ENCODE measurements at regions not wholly inside any gene's neighbourhood (a gene's known extent, or its start where the extent isn't known, plus 50 kb on each side); places are given as distances from the start of the nearest gene placed in this dataset.

DNA sequence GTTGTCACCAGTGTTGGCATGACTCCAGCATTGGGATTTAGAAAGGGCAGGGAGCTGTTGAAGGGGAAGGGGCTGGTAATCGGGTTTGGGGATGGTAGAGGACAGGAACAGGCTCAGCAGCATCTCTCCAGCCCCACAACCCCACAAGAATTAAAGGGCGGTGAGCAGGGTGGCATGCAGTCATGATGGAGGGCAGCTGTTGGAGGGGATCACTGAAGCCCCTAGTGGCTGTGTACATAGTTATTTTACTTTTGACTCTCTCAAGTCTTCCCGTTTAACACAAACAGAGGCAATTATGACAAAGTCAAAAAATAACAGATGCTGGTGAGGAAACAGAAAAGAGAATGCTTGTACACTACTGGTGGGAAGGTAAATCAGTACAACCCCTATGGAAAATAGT lies 213.8 kb downstream of the URB2 start:
- whole genome bisulfite sequencing (ENCODE audit: low lambda C conversion rate), result 43% methylated on average over 3 of the region's 3 CpGs
- Histone ChIP-seq H3K27ac (ENCODE audit: low read depth in 2 of 2, low read length in 1 of 2) (no peak overlapping the region), H3K36me3 (replicated peaks in 1 of 2; ENCODE audit: control insufficient read depth in 1 of 2, insufficient read depth in 2 of 2, low read length in 1 of 2) (no peaks in the 10 kb centered on the region), H3K9ac (no peak overlapping the region), H3K4me2 (no peak overlapping the region), H3K4me3 (ENCODE audit: low read depth in 2 of 2, low read length in 1 of 2) (no peak overlapping the region), H2AFZ (ENCODE audit: low read depth) (no peak overlapping the region), H3K9me3 (no peaks in the 10 kb centered on the region), H3K27me3 (ENCODE audit: insufficient read depth) (no peaks in the 10 kb centered on the region), H4K20me1 (ENCODE audit: insufficient read depth) (no peaks in the 10 kb centered on the region), H3K4me1 (ENCODE audit: control insufficient read depth in 1 of 2, insufficient read depth in 2 of 2, low read depth in 1 of 2, low read length in 1 of 2) (peaks cover 0 to 5% of the 10 kb centered on the region in 2 experiments; a peak in 1 of 4 replicates), H3F3A (replicated peaks; ENCODE audit: insufficient read depth) (no peaks in the 10 kb centered on the region), H3K9me2 (no peaks in the 10 kb centered on the region), H3K79me2 (ENCODE audit: insufficient read depth) (no peaks in the 10 kb centered on the region)
- no peak for DNase-seq
- ChIA-PET CTCF (no interaction called here), POLR2A (no interaction called here)
- TF ChIP-seq, protein P1, sequence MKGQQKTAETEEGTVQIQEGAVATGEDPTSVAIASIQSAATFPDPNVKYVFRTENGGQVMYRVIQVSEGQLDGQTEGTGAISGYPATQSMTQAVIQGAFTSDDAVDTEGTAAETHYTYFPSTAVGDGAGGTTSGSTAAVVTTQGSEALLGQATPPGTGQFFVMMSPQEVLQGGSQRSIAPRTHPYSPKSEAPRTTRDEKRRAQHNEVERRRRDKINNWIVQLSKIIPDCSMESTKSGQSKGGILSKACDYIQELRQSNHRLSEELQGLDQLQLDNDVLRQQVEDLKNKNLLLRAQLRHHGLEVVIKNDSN (IDR thresholded peaks at IDR 0.05; ENCODE audit: borderline replicate concordance, low read depth), result no peak
- TF ChIP-seq GABPA (IDR thresholded peaks at IDR 0.05; ENCODE audit: low read depth), result no peak

DNA sequence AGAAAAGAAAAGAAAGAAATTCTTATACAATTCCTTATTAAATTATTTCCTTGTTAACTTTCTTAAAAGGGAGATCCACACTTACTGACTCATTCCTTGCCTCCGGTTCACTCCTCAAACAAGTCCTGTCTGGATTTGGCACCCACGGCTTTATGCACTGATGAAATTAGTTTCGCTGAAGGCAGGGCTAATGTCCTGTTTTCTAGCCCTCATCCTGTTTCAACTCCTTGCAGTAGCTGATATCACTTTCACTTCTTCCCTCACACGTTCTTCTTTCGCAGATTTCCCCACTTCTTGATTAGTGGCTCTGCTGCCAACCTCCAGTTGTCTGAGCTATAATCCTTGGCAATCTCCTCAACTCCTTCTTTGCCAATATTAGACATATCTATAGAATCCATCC lies 215.2 kb downstream of the URB2 start:
- POLR2A ChIA-PET, result no interaction called here
- H3K27ac ChIP-seq (ENCODE audit: low read depth in 2 of 2, low read length in 1 of 2), result no peak overlapping the region
- H3K9ac ChIP-seq, result no peak overlapping the region
- TF ChIP-seq CTCF (IDR thresholded peaks at IDR 0.05), result no peak
- TF ChIP-seq NFIC (IDR thresholded peaks at IDR 0.05; ENCODE audit: borderline replicate concordance), result no peak
- TF ChIP-seq FOXM1 (IDR thresholded peaks at IDR 0.05; ENCODE audit: low read depth), result no peak
- no peak for TF ChIP-seq GABPA (IDR thresholded peaks at IDR 0.05; ENCODE audit: low read depth)
- TF ChIP-seq TEAD4 (IDR thresholded peaks at IDR 0.05; ENCODE audit: borderline replicate concordance, insufficient read depth), result no peak
- no peak for TF ChIP-seq FOSL2 (IDR thresholded peaks at IDR 0.05; ENCODE audit: borderline replicate concordance, low read depth)
- TF ChIP-seq, protein P2, sequence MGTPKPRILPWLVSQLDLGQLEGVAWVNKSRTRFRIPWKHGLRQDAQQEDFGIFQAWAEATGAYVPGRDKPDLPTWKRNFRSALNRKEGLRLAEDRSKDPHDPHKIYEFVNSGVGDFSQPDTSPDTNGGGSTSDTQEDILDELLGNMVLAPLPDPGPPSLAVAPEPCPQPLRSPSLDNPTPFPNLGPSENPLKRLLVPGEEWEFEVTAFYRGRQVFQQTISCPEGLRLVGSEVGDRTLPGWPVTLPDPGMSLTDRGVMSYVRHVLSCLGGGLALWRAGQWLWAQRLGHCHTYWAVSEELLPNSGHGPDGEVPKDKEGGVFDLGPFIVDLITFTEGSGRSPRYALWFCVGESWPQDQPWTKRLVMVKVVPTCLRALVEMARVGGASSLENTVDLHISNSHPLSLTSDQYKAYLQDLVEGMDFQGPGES (IDR thresholded peaks at IDR 0.05; ENCODE audit: low read depth, low read length), result no peak
- TF ChIP-seq NRF1 (IDR thresholded peaks at IDR 0.05; ENCODE audit: low read depth, low read length), result no peak
- no peak for TF ChIP-seq RFX5 (IDR thresholded peaks at IDR 0.05; ENCODE audit: low read length)
- TF ChIP-seq MEF2A (IDR thresholded peaks at IDR 0.05; ENCODE audit: borderline replicate concordance, low read depth), result no peak
- no peak for TF ChIP-seq YY1 (IDR thresholded peaks at IDR 0.05; ENCODE audit: low read depth)
- TF ChIP-seq TCF12 (IDR thresholded peaks at IDR 0.05), result no peak
- TF ChIP-seq EZH2phosphoT487 (IDR thresholded peaks at IDR 0.05; ENCODE audit: borderline replicate concordance, low read depth), result no peak
- no peak for TF ChIP-seq RCOR1 (IDR thresholded peaks at IDR 0.05; ENCODE audit: low read length)
- TF ChIP-seq POLR2AphosphoS5 (IDR thresholded peaks at IDR 0.05; ENCODE audit: low read depth, low read length), result no peak
- no peak for TF ChIP-seq TAF1 (IDR thresholded peaks at IDR 0.05; ENCODE audit: borderline replicate concordance, low read depth, low read length)
- no peak for TF ChIP-seq RXRA (IDR thresholded peaks at IDR 0.05; ENCODE audit: borderline replicate concordance, low read depth)
- 47% methylated on average over 5 of the region's 5 CpGs for WGBS (ENCODE audit: low lambda C conversion rate)
- CTCF ChIA-PET, result no interaction called here
- H3K79me2 ChIP-seq (ENCODE audit: insufficient read depth), result no peaks in the 10 kb centered on the region
- no peaks in the 10 kb centered on the region for H3K9me2 ChIP-seq
- H3K4me3 ChIP-seq (ENCODE audit: low read depth in 2 of 2, low read length in 1 of 2), result no peak overlapping the region
- DNase-seq, result no peak
- no peak overlapping the region for H2AFZ ChIP-seq (ENCODE audit: low read depth)
- H3K27me3 ChIP-seq (ENCODE audit: insufficient read depth), result no peaks in the 10 kb centered on the region
- H3F3A ChIP-seq (replicated peaks; ENCODE audit: insufficient read depth), result no peaks in the 10 kb centered on the region
- peaks cover 0 to 5% of the 10 kb centered on the region in 2 experiments; a peak in 1 of 4 replicates for H3K4me1 ChIP-seq (ENCODE audit: control insufficient read depth in 1 of 2, insufficient read depth in 2 of 2, low read depth in 1 of 2, low read length in 1 of 2)
- H4K20me1 ChIP-seq (ENCODE audit: insufficient read depth), result no peaks in the 10 kb centered on the region
- no peak overlapping the region for H3K4me2 ChIP-seq
- H3K9me3 ChIP-seq, result no peaks in the 10 kb centered on the region
- H3K36me3 ChIP-seq (replicated peaks in 1 of 2; ENCODE audit: control insufficient read depth in 1 of 2, insufficient read depth in 2 of 2, low read length in 1 of 2), result no peaks in the 10 kb centered on the region

All from SK-N-SH (cell line).